HEK293 (cell line): ENCODE measurements at regions not wholly inside any gene's neighbourhood (a gene's known extent, or its start where the extent isn't known, plus 50 kb on each side); places are given as distances from the start of the nearest gene placed in this dataset.

Source experiments
- SETDB1 ChIP-seq: IDR thresholded peaks from one replicate; pipeline ENCODE4 v1.6.1; 2017; ENCODE audit warnings: mild to moderate bottlenecking, low read length, moderate library complexity, mixed read lengths; ENCODE audit not compliant: insufficient read length
- ZBTB8A ChIP-seq: fragments of 450-650 bp; formaldehyde crosslinking; IDR thresholded peaks from 2 replicates; pipeline ENCODE4 v1.5.1; 2016; ENCODE audit warnings: missing biosample characterization, missing genetic modification characterization
- ZIC2 ChIP-seq: fragments of 450-650 bp; formaldehyde crosslinking; IDR thresholded peaks from 2 replicates; pipeline ENCODE4 v1.5.1; 2016; ENCODE audit warnings: missing biosample characterization, missing genetic modification characterization
- ZNF133 ChIP-seq: fragments of 450-650 bp; formaldehyde crosslinking; IDR thresholded peaks from 2 replicates; pipeline ENCODE4 v1.5.1; 2016; ENCODE audit warnings: missing biosample characterization, missing genetic modification characterization
- ZNF423 ChIP-seq: fragments of 450-650 bp; formaldehyde crosslinking; IDR thresholded peaks from 2 replicates; pipeline ENCODE4 v1.5.1; 2016; ENCODE audit warnings: missing biosample characterization, missing genetic modification characterization
- ZNF785 ChIP-seq: fragments of 450-650 bp; formaldehyde crosslinking; IDR thresholded peaks from 2 replicates; pipeline ENCODE4 v1.5.1; 2016; ENCODE audit warnings: missing biosample characterization, missing genetic modification characterization
- TF ChIP-seq, protein P1 (sequence below): fragments of 450-650 bp; IDR thresholded peaks from 2 replicates; pipeline ENCODE4 v1.5.1; 2018; ENCODE audit warnings: missing biosample characterization, missing genetic modification characterization
- TF ChIP-seq, protein P2 (sequence below): fragments of 450-650 bp; IDR thresholded peaks from 2 replicates; pipeline ENCODE4 v1.5.1; 2018; ENCODE audit warnings: missing biosample characterization, mild to moderate bottlenecking, missing genetic modification characterization
- TF ChIP-seq, protein P3 (sequence below): fragments of 450-650 bp; formaldehyde crosslinking; IDR thresholded peaks from 2 replicates; pipeline ENCODE4 v1.5.1; 2016; ENCODE audit warnings: missing biosample characterization, missing genetic modification characterization

DNA sequence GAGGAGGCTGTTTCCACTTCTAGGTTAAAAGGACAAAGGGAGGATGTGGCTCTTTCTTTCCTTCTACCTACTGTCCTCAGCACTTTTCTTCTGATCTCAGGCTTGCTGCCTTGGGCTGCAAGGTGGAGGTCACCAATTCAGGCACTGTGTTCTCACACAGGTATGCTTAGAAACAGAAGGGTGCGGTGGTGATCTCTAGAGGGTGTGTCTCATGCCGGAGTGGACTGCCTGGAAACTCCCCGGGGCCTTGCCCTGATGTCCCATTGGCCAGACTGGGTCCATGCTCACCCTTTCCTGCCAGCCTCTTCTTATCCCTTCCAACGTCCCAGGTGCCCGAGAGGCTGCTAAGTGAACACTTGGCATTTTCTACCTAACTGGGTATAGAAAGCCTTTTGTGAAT lies 1197.6 kb downstream of the AACS start:
- TF ChIP-seq ZNF133 (tag by site-specific recombination) (no peak), ZIC2 (tag by site-specific recombination) (no peak), SETDB1 (no peak), ZNF785 (tag by site-specific recombination) (no peak), ZNF423 (tag by site-specific recombination) (no peak), ZBTB8A (no peak)
- TF ChIP-seq, protein P1, sequence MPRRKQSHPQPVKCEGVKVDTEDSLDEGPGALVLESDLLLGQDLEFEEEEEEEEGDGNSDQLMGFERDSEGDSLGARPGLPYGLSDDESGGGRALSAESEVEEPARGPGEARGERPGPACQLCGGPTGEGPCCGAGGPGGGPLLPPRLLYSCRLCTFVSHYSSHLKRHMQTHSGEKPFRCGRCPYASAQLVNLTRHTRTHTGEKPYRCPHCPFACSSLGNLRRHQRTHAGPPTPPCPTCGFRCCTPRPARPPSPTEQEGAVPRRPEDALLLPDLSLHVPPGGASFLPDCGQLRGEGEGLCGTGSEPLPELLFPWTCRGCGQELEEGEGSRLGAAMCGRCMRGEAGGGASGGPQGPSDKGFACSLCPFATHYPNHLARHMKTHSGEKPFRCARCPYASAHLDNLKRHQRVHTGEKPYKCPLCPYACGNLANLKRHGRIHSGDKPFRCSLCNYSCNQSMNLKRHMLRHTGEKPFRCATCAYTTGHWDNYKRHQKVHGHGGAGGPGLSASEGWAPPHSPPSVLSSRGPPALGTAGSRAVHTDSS (tag by site-specific recombination), result no peak
- TF ChIP-seq, protein P2, sequence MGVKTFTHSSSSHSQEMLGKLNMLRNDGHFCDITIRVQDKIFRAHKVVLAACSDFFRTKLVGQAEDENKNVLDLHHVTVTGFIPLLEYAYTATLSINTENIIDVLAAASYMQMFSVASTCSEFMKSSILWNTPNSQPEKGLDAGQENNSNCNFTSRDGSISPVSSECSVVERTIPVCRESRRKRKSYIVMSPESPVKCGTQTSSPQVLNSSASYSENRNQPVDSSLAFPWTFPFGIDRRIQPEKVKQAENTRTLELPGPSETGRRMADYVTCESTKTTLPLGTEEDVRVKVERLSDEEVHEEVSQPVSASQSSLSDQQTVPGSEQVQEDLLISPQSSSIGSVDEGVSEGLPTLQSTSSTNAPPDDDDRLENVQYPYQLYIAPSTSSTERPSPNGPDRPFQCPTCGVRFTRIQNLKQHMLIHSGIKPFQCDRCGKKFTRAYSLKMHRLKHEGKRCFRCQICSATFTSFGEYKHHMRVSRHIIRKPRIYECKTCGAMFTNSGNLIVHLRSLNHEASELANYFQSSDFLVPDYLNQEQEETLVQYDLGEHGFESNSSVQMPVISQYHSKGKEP (tag by site-specific recombination), result no peak
- TF ChIP-seq, protein P3, sequence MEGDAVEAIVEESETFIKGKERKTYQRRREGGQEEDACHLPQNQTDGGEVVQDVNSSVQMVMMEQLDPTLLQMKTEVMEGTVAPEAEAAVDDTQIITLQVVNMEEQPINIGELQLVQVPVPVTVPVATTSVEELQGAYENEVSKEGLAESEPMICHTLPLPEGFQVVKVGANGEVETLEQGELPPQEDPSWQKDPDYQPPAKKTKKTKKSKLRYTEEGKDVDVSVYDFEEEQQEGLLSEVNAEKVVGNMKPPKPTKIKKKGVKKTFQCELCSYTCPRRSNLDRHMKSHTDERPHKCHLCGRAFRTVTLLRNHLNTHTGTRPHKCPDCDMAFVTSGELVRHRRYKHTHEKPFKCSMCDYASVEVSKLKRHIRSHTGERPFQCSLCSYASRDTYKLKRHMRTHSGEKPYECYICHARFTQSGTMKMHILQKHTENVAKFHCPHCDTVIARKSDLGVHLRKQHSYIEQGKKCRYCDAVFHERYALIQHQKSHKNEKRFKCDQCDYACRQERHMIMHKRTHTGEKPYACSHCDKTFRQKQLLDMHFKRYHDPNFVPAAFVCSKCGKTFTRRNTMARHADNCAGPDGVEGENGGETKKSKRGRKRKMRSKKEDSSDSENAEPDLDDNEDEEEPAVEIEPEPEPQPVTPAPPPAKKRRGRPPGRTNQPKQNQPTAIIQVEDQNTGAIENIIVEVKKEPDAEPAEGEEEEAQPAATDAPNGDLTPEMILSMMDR, result no peak
